GM12872 (cell line): ENCODE measurements at regions not wholly inside any gene's neighbourhood (a gene's known extent, or its start where the extent isn't known, plus 50 kb on each side); places are given as distances from the start of the nearest gene placed in this dataset.

Experiments
- CTCF ChIP-seq: IDR thresholded peaks from 3 replicates; pipeline ENCODE4 v1.5.1; 2011; ENCODE audit warnings: low read depth, mild to moderate bottlenecking, low read length, moderate library complexity; ENCODE audit not compliant: insufficient read depth

DNA sequence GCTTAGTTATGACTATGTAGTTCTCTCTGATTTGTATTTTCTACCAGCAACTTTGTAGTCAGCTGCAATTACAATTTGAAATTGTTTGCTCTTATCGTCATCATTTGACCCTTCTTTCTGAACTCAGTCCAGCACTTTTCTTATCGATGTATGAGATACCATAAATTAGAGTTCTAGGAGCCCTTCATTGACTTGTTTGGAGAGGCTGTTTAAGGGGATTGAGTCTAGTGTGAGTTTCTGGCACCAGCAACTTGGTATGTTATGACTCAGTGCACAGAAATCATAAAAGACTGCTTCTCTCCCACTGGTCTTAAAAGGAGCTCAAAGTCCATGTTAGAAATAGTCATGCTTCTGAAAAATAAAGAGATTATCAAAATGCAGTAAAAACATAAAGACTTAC is 190.3 kb downstream of the TENT5A start:
- TF ChIP-seq CTCF, result no peak

- no peak for TF ChIP-seq CTCF
These were observed 190.8 kb downstream of the TENT5A start for GRCh38 chr6:81561731-81562130.

GRCh38 chr6:81561071-81561564 is 191.4 kb downstream of the TENT5A start:
- no peak for TF ChIP-seq CTCF

DNA sequence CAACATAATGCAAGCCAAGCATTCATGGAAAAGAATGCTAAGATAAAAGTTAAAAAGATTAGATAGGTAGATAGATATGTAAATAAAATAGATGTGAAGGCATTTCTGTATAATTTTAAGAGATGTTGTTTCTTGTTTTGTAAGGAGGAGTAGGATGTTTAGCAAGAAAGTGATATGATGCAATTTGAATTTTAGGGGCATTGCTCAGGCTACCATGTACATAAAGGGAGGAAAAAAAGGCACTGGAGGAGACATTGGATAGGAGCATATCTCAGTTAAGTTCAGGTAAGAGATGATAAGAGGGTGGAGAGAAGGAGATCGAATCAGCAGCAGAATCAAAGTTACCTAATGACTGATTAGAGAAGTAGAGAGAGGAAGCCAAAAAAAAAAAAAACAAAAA is 194.7 kb downstream of the TENT5A start:
- TF ChIP-seq CTCF, result no peak

DNA sequence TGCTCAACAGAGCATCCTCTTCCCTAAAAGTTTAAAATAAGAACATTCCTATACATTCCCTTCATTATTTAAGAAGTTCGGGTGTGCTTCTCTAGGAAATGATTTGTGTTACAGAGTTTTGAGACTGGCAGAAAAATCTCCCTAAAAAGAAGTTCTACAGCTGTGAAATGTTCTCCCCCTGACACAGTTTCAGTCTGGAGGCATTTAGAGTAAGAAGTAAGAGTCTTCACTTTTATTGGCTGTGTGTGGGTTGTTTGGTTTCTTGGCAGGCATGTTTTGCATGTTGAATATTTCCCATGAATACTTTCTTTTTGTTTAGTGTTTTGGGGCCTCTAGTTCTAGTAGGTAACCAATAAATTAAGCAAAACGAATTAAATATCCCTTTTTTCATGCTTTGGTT is 195.9 kb downstream of the TENT5A start:
- TF ChIP-seq CTCF, result no peak

DNA sequence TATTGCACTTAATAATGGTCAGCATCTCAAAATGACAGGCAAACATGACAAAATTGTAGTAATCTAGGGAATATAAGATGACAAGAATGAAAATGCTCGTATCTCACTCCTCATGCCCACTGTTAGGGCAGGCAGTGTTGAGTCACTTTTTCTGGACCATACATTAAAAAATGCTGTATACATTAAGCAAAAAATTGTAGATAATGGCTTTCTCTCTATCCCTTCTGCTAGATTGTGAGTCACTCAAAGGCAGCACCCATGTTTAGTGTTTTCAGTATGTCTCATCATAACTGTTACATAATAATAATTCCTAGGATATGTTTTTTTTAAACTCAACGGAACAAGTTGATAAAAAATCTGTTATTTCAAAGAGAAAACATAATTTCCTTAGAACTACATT is 199.3 kb downstream of the TENT5A start:
- TF ChIP-seq CTCF, result no peak

- no peak for TF ChIP-seq CTCF
These were observed 199.8 kb downstream of the TENT5A start for GRCh38 chr6:81552644-81553043.

DNA sequence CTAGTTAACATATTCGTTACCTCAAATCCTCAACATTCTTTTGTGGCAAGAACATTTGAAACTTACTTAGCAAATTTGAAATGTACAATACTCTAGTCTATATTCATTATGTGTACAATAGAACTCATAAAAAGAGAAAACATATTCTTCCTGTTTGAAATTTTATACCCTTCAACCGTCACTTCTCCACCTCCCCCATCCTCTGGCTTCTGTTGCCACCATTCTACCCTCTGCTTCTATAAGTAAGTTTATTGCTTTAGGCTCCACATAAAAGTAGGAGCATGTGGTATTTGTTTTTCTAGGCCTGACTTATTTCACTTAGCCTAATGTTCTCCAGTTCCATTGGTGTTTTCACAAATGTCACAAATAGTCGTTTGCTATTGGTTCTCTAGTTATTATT is 205.3 kb downstream of the TENT5A start:
- no peak for TF ChIP-seq CTCF
